ENCODE measurements at regions not wholly inside any gene's neighbourhood (a gene's known extent, or its start where the extent isn't known, plus 50 kb on each side); places are given as distances from the start of the nearest gene placed in this dataset.

- no peak for DNase-seq
Measured at GRCh38 chr14:87879389-87879788, 113.6 kb downstream of the GALC start.

GRCh38 chr14:87878959-87879358, 114.0 kb downstream of the GALC start:
- no peak for DNase-seq

GRCh38 chr14:87877877-87878276, 115.1 kb downstream of the GALC start:
- no peak for DNase-seq

GRCh38 chr14:87874676-87875075, 118.3 kb downstream of the GALC start:
- no peak for DNase-seq

GRCh38 chr14:87873741-87874140, 119.2 kb downstream of the GALC start:
- DNase-seq: no peak

- DNase-seq: no peak
Measured at GRCh38 chr14:87869619-87870583, 123.1 kb downstream of the GALC start.

- no peak for DNase-seq
Measured at GRCh38 chr14:87868920-87869319, 124.1 kb downstream of the GALC start.

GRCh38 chr14:87866116-87866515, 126.9 kb downstream of the GALC start:
- DNase-seq: no peak

- no peak for DNase-seq
Measured at GRCh38 chr14:87864356-87865270, 128.4 kb downstream of the GALC start.

GRCh38 chr14:87863047-87863446, 129.9 kb downstream of the GALC start:
- DNase-seq: no peak

- DNase-seq: no peak
Measured at GRCh38 chr14:87852107-87852506, 140.9 kb downstream of the GALC start.

GRCh38 chr14:87851190-87851589, 141.8 kb downstream of the GALC start:
- DNase-seq: no peak

- DNase-seq: no peak
Measured at GRCh38 chr14:87847216-87847755, 145.7 kb downstream of the GALC start.

GRCh38 chr14:87840906-87841305, 152.1 kb downstream of the GALC start:
- DNase-seq: no peak

- no peak for DNase-seq
Measured at GRCh38 chr14:87838931-87839330, 154.1 kb downstream of the GALC start.

GRCh38 chr14:87837296-87837695, 155.7 kb downstream of the GALC start:
- DNase-seq: no peak

GRCh38 chr14:87834594-87834993, 158.4 kb downstream of the GALC start:
- DNase-seq: no peak

GRCh38 chr14:87833026-87833425, 160.0 kb downstream of the GALC start:
- no peak for DNase-seq

GRCh38 chr14:87830443-87831096, 162.4 kb downstream of the GALC start:
- DNase-seq: no peak

- DNase-seq: no peak
Measured at GRCh38 chr14:87829543-87829942, 163.4 kb downstream of the GALC start.

GRCh38 chr14:87824266-87824665, 168.7 kb downstream of the GALC start:
- no peak for DNase-seq

- no peak for DNase-seq
Measured at GRCh38 chr14:87816416-87816815, 176.6 kb downstream of the GALC start.

- no peak for DNase-seq
Measured at GRCh38 chr14:87815121-87815520, 177.9 kb downstream of the GALC start.
